ENCODE measurements at regions not wholly inside any gene's neighbourhood (a gene's known extent, or its start where the extent isn't known, plus 50 kb on each side); places are given as distances from the start of the nearest gene placed in this dataset.

DNA sequence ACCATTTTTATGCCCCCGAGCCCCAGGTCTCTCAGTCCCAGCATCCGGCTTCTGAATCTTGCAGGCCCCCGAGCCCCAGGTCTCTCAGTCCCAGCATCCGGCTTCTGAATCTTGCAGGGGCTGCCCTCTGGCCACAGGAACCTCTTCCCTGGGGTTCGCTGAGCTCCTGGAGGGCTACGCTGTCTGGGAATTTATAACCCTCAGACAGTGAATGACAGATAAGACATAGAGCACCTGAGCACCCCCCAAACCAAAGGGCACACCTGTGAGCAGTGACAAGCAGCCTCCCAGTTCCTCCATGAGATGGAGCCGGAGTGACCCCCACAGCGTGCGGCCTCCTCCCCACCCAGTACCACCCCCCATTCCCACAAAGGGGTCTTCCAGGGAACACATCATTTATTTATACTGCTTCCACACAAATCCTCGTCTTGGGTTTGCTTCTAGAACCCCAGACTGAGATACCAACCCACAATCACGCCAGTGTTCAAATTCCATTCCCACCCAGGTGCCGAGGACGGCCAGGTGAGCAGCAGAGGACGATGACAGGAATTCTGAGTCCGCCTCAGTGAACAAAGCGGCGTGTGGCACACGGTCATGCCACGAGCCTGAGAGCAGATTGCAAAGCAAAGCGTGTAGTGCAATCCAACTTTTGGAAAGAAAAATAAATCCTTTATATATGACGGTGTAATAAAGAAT, 57.7 kb upstream of the FAM20C start:
- Histone ChIP-seq H3K36me3 (no peaks in the 10 kb centered on the region), H3K27me3 (peaks cover 4% of the 10 kb centered on the region), H3K9me3 (no peaks in the 10 kb centered on the region), H3K4me1 (peaks cover 12% of the 10 kb centered on the region), H3K4me3 (no peak overlapping the region), H3K27ac (no peak overlapping the region)
- no peak for TF ChIP-seq CTCF (IDR thresholded peaks at IDR 0.05)
- intact Hi-C loops (cut with DNase I), result no loop called here
- ATAC-seq (no peak), DNase-seq (no peak)

DNA sequence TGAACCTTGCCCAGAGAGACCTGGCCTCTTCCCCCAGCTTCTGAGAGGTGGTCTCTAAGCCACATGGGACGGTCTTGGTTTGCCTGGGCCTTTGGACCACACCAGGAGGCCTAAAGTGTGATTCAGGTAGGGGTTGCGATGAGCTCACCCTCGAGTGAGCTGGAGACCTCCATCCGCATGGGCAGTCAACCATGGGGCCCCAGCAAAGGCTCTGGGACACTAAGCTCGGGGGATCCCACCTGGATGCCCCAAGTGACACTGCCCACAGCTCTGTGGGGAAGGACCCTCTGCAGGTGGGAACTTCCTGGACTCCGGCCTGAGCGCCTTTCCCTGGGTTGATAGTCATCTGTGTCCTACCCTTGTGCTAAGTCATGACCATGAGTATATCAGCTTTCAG, 57.1 kb upstream of the FAM20C start:
- ATAC-seq, result no peak
- peaks cover 5% of the 10 kb centered on the region for H3K27me3 ChIP-seq
- no peaks in the 10 kb centered on the region for H3K9me3 ChIP-seq
- no peaks in the 10 kb centered on the region for H3K36me3 ChIP-seq
- peaks cover 8% of the 10 kb centered on the region for H3K4me1 ChIP-seq
- H3K27ac ChIP-seq, result no peak overlapping the region
- intact Hi-C loops (cut with DNase I), result no loop called here
- TF ChIP-seq CTCF (IDR thresholded peaks at IDR 0.05), result no peak
- peak; percentile 51 for DNase-seq
- H3K4me3 ChIP-seq, result no peak overlapping the region

DNA sequence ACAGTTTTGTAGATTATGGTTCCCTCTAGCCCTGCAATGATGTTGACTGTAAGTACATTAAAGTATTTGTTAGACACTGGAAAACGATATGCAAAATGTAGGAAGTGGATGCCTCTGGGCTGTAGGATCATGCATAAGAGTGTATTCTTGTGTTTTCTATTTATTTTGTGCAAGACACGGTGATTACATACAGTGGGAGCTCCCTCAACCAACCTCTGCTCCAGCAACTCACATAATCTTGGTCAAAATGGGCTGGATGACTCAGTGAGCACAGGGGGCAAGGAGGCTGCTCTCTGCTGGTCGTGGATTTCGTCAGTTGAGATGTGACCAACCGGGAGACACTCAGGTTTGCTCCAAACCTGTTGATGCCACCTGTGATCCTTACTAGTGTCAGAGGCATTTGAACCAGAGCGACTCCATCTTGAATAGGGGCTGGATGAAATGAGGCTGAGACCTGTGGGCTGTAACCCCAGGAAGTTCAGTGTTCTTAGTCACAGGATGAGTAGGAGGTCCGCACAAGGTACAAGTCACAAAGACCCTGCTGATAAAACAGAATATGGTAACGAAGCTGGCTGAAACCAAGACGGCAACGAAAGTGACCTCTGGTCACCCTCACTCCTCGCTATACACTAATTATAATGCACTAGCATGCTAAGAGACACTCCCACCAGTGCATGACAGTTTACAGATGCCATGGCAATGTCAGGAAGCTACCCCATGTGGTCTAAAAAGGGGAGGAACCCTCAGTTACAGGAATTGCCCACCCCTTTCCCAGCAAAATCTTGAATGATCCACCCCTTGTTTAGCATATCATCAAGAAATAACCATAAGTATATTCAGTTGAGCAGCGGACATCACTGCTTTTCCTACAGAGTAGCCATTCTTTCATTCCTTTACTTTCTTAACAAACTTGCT, 56.4 kb upstream of the FAM20C start:
- DNase-seq (no peak), ATAC-seq (no peak)
- intact Hi-C loops (cut with DNase I), result no loop called here
- Histone ChIP-seq H3K4me1 (peaks cover 5% of the 10 kb centered on the region), H3K27ac (no peak overlapping the region), H3K9me3 (no peaks in the 10 kb centered on the region), H3K4me3 (no peak overlapping the region), H3K27me3 (peaks cover 5% of the 10 kb centered on the region), H3K36me3 (no peaks in the 10 kb centered on the region)
- TF ChIP-seq CTCF (IDR thresholded peaks at IDR 0.05), result no peak

DNA sequence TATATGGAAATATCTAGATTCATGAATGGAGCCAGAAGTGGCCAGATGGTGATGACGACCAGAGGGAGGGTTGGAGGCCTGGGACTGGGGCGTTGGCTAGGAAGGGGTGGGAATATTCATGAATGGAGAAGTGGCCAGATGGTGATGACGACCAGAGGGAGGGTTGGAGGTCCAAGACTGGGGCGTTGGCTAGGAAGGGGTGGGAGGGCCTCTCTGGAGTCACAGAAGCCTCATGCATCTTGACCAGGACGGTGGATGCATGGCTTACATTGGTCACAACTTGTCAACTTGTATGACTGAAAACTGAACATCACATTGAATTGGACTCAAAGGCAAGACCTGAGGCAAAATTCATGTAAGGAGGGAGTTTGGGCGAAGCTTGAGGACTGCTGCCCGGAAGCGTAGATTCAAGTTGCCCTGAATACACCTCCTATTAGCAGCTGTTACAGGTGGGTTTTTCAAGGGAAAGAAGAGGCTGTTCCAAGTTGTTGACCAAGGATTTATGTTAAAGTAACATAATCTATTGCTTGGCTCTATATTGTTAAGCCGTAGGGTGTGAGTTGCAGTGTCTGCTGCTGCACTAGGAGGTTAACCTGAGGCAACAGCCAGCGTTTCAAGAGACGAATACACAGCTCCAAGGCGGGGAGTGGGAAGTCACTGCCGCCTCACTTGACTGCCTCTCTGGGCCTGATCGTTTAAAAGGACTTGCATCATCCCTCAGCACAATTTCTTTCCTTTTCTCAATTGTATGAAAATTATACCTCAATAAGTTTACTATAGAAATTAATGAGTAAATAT, 55.1 kb upstream of the FAM20C start:
- Histone ChIP-seq H3K9me3 (no peaks in the 10 kb centered on the region), H3K4me1 (no peaks in the 10 kb centered on the region), H3K27me3 (peaks cover 5% of the 10 kb centered on the region), H3K4me3 (no peak overlapping the region), H3K36me3 (no peaks in the 10 kb centered on the region), H3K27ac (no peak overlapping the region)
- intact Hi-C loops (cut with DNase I), result no loop called here
- TF ChIP-seq CTCF (IDR thresholded peaks at IDR 0.05), result no peak
- DNase-seq (peak; percentile 52), ATAC-seq (peak; percentile 69)

DNA sequence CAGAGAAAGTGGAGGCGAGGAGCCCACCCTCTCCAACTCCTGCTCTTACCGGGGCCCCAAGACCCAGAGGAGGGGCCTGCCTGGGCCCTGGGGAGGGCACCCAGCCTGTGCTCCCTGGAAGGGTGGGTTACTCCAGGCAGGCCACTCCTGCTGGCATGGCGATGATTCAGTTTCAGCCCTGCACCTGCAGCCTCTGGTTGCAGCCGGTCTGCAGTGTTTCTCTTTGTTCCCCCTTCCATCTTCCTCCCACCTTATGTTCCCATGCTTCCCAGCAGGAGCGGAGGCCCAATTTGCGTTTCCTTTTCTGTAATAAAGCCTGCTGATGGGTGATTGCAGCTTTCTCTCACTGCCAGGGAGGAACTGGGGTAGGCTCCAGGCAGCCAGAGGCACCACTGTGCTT, 53.2 kb upstream of the FAM20C start:
- ATAC-seq, result no peak
- Histone ChIP-seq H3K4me1 (no peaks in the 10 kb centered on the region), H3K27ac (no peak overlapping the region), H3K27me3 (peaks cover 5% of the 10 kb centered on the region), H3K36me3 (no peaks in the 10 kb centered on the region), H3K4me3 (no peak overlapping the region), H3K9me3 (no peaks in the 10 kb centered on the region)
- DNase-seq, result peak; percentile 25
- TF ChIP-seq CTCF (IDR thresholded peaks at IDR 0.05), result no peak
- intact Hi-C loops (cut with DNase I), result no loop called here
